Bronchial epithelial cell (primary cell): ENCODE measurements at regions not wholly inside any gene's neighbourhood (a gene's known extent, or its start where the extent isn't known, plus 50 kb on each side); places are given as distances from the start of the nearest gene placed in this dataset.

Experiments used
- DNase-seq: peaks from one replicate; pipeline ENCODE4 v3.0.0-alpha.2; 2010; ENCODE audit warnings: low read depth
- FAIRE-seq: peaks from 2 replicates; lab custom pipeline; 2011; peaks lifted over from hg19 to GRCh38; lab: Jason Lieb, UNC
- H3K27me3 ChIP-seq: 2 replicates; pipeline ENCODE4 v1.5.1; 2011; ENCODE audit warnings: low read length; ENCODE audit not compliant: control insufficient read depth, insufficient read depth
- H3K36me3 ChIP-seq: 2 replicates; pipeline ENCODE4 v1.5.1; 2011; ENCODE audit warnings: low read length; ENCODE audit not compliant: control insufficient read depth, insufficient read depth
- H3K4me3 ChIP-seq: 2 replicates; pipeline ENCODE4 v1.5.1; 2011; ENCODE audit warnings: mild to moderate bottlenecking, low read depth, low read length, control low read depth
- TF ChIP-seq, protein P1 (sequence below): IDR thresholded peaks from 2 replicates; pipeline ENCODE4 v1.5.1; 2011; ENCODE audit warnings: mild to moderate bottlenecking, moderate library complexity, low read length, control low read depth, inconsistent platforms; ENCODE audit not compliant: insufficient read depth, severe bottlenecking

DNA sequence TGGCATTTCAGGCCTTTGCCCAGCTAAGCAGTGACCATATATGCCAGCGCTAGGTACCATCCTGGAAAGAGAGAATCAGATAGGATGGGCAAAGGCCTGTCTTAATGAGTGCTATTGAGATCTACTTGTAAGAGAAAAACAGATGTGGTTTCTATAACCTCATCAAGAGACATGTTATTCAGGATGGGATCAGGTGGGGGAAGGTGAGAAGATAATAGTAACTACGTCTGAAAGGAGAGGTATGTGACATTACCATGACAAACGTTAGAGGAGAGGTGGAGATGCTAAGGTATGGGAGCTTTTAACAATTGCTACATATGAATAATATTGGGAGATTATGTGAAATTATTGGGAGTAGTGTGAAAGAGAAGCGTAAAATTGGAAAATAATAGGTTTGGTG lies 204.2 kb upstream of the PLXNA2 start:
- Histone ChIP-seq H3K36me3 (no peaks in the 10 kb centered on the region), H3K4me3 (no peak overlapping the region), H3K27me3 (no peaks in the 10 kb centered on the region)
- FAIRE-seq: no peak
- DNase-seq: no peak
- TF ChIP-seq, protein P1, sequence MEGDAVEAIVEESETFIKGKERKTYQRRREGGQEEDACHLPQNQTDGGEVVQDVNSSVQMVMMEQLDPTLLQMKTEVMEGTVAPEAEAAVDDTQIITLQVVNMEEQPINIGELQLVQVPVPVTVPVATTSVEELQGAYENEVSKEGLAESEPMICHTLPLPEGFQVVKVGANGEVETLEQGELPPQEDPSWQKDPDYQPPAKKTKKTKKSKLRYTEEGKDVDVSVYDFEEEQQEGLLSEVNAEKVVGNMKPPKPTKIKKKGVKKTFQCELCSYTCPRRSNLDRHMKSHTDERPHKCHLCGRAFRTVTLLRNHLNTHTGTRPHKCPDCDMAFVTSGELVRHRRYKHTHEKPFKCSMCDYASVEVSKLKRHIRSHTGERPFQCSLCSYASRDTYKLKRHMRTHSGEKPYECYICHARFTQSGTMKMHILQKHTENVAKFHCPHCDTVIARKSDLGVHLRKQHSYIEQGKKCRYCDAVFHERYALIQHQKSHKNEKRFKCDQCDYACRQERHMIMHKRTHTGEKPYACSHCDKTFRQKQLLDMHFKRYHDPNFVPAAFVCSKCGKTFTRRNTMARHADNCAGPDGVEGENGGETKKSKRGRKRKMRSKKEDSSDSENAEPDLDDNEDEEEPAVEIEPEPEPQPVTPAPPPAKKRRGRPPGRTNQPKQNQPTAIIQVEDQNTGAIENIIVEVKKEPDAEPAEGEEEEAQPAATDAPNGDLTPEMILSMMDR: no peak

DNA sequence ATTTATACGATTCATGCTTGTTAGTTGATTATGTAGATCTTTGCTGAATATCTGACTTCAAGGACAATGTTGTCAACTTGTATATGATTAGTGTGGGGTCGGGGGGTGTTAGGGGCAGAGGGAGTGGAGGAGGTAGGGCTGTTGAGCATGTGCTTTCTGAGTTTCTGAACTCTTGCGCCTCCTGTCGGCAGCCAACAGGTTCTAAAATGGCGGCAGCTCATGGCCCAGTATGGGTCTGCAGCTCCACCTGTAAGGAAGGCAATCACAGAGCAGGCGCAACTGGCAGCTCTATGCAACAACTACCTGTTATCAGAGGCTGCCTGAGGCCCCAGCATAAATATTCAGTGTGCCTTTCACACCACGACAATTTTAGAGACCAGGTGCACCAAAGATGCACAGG lies 205.8 kb upstream of the PLXNA2 start:
- TF ChIP-seq, protein P1: no peak
- Histone ChIP-seq H3K27me3 (no peaks in the 10 kb centered on the region), H3K4me3 (no peak overlapping the region), H3K36me3 (no peaks in the 10 kb centered on the region)
- no peak for DNase-seq
- FAIRE-seq: no peak

DNA sequence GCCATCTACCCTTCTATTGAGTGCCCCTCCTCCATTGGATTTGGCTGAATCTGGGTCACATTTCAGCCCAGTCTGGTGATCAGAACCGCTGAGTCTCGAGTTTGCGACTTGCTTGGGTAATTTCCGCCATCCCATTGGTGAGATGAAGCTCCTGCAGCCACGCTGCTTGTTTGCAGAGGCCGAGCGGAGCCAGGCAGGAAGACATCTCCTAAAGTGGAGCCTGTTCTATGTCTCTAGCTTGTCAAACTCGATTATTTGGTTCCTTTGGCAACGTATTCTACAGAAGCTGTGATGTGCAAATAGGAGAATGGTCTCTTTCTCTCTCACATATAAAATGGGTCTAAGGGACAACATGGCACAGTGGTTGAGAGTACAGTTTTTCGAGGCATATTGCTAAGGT lies 206.8 kb upstream of the PLXNA2 start:
- Histone ChIP-seq H3K4me3 (no peak overlapping the region), H3K36me3 (no peaks in the 10 kb centered on the region), H3K27me3 (no peaks in the 10 kb centered on the region)
- DNase-seq: no peak
- no peak for FAIRE-seq
- TF ChIP-seq, protein P1: no peak

DNA sequence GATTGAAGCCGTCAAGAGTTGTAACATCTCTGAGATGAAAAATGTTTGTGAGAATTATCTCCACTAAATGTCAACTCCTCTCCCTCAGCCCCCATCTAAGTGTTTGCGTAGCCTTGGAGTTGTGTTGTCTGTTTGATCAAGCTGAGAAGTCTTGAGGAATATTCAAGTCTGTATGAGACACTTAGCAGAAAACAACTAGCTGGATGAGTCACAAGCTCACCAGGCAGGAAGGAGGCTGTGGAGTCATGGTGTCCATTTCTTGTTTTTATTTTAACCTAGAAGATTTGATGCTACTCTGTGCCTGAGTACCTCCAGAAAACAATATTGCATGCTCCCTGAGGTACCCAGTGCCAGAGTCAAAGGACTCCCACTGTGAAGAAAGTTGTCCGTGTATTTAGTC lies 211.6 kb upstream of the PLXNA2 start:
- H3K36me3 ChIP-seq: no peaks in the 10 kb centered on the region
- H3K4me3 ChIP-seq: no peak overlapping the region
- FAIRE-seq: no peak
- peak; percentile 53 for DNase-seq
- TF ChIP-seq, protein P1: no peak
- H3K27me3 ChIP-seq: no peaks in the 10 kb centered on the region

DNA sequence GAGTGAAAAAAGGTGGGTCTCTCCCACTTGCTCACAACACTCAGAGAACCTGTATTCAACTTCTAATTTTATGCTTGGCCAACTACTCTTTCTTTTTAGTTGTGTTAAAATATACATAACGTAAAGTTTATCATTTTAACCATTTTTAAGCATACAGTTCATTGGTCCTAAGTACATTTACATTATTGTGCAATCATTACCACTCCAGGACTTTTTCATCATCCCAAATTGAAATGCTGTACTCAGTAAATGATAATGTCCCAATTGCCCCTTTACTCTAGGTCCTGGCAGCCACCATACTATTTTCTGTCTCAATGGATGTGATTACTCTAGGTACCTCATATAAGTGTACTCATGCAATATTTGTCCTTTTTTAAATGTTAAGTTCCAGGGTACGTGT lies 212.3 kb upstream of the PLXNA2 start:
- Histone ChIP-seq H3K27me3 (no peaks in the 10 kb centered on the region), H3K4me3 (no peak overlapping the region), H3K36me3 (no peaks in the 10 kb centered on the region)
- FAIRE-seq (no peak), DNase-seq (no peak)
- TF ChIP-seq, protein P1: no peak

DNA sequence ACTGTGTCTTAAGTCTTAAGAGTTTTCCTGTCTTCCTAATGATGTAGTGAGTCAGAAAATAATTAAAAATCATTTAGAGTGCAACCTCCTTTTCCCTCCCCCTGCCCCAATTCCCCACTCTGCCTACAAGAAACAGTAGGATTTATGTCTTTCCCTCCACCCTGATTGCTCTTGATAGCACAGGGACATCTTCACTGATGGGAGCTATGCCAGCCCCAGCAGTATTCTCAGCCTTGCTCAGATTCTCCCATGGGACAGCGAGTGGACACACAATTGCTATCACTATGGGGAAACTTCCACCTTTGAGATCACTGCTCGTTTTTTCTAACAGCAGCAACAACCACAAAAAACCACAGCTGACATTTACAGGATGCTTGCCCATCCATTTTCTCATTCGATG lies 216.6 kb upstream of the PLXNA2 start:
- FAIRE-seq (no peak), DNase-seq (no peak)
- Histone ChIP-seq H3K4me3 (no peak overlapping the region), H3K36me3 (no peaks in the 10 kb centered on the region), H3K27me3 (peaks cover 1% of the 10 kb centered on the region)
- TF ChIP-seq, protein P1: no peak
